Activated CD4-positive, alpha-beta memory T cell treated with anti-CD3 and anti-CD28 coated beads for 36 hours (primary cell): ENCODE measurements at regions not wholly inside any gene's neighbourhood (a gene's known extent, or its start where the extent isn't known, plus 50 kb on each side); places are given as distances from the start of the nearest gene placed in this dataset.

ENCODE experiments used
- CTCF ChIA-PET: fragments of 350-600 bp; sonication (Branson Sonifier 250); formaldehyde crosslinking; loops from one replicate; lab custom pipeline; 2021; ENCODE audit warnings: antibody characterized with exemption, inconsistent platforms; lab: Charles Lee
- POLR2A ChIA-PET: fragments of 350-600 bp; sonication (Branson Sonifier 250); formaldehyde crosslinking; loops from one replicate; lab custom pipeline; 2021; ENCODE audit warnings: antibody characterized with exemption; lab: Charles Lee
- DNase-seq: peaks from one replicate; pipeline ENCODE4 v3.0.0-alpha.2; 2020
- H3K27ac Mint-ChIP-seq: one replicate; pipeline ENCODE4 v1.8.0; 2021; ENCODE audit warnings: mixed read lengths
- H3K27me3 Mint-ChIP-seq: one replicate; pipeline ENCODE4 v1.8.0; 2021; ENCODE audit warnings: mixed read lengths
- H3K36me3 Mint-ChIP-seq: one replicate; pipeline ENCODE4 v1.8.0; 2021; ENCODE audit warnings: mixed read lengths
- H3K4me1 Mint-ChIP-seq: one replicate; pipeline ENCODE4 v1.8.0; 2021; ENCODE audit warnings: low read depth, mixed read lengths
- H3K4me3 Mint-ChIP-seq: one replicate; pipeline ENCODE4 v1.8.0; 2021; ENCODE audit warnings: mild to moderate bottlenecking, mixed read lengths
- H3K9me3 Mint-ChIP-seq: one replicate; pipeline ENCODE4 v1.8.0; 2021; ENCODE audit warnings: mixed read lengths
- intact Hi-C: fragments of 100-400 bp; cut with micrococcal nuclease; formaldehyde crosslinking; loops from one replicate; pipeline ENCODE4 v1.15.1; 2023

DNA sequence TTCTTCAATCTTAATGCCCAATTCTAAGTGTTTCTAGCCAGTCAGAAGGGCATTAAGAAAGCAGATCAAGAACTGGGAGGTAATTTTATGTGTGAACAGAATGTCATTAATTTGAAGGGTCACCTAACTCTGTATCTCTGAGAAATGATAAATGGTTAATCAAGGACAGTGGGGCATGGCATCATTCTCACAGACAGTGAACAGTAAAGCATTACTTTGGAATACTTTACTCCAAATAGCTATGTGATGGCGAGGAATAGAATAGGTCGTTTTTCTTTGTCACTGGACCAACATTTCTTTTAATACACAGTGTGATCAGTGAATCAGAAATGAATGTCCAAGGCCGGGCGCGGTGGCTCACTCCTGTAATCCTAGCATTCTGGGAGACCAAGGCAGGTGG is 166.1 kb upstream of the KRR1 start:
- peaks cover 5% of the 10 kb centered on the region for H3K27me3 Mint-ChIP-seq
- no peaks in the 10 kb centered on the region for H3K4me1 Mint-ChIP-seq
- H3K36me3 Mint-ChIP-seq = no peaks in the 10 kb centered on the region
- H3K4me3 Mint-ChIP-seq = no peak overlapping the region
- intact Hi-C loops = no loop called here
- H3K27ac Mint-ChIP-seq = no peak overlapping the region
- POLR2A ChIA-PET = no interaction called here
- no peak for DNase-seq
- CTCF ChIA-PET = no interaction called here
- no peaks in the 10 kb centered on the region for H3K9me3 Mint-ChIP-seq

DNA sequence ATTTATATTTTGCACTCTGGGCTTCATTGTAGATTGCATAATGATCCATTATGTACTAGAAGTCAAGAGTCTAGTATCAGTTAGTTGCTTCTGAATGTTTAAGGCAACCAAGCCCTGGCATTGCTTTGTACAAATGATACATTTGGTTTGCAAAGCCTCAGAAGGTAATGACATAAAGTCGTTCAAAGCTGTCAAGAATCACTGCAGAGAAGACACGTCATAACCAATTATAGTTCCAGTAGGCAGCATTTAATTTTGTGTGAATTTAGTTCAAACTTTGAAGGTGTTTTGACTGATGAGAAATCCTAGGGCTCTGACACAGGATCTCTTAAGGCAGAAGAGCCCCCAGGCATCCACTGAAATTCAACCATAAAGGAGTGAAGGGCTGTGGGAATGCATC is 163.0 kb upstream of the KRR1 start:
- POLR2A ChIA-PET = no interaction called here

GRCh38 chr12:75672200-75672599 is 160.8 kb upstream of the KRR1 start:
- Mint-ChIP-seq H3K27me3 (peaks cover 1% of the 10 kb centered on the region), H3K9me3 (no peaks in the 10 kb centered on the region), H3K27ac (no peak overlapping the region), H3K4me1 (no peaks in the 10 kb centered on the region), H3K4me3 (no peak overlapping the region), H3K36me3 (no peaks in the 10 kb centered on the region)
- POLR2A ChIA-PET = interaction anchor here (0.6 kb wide), 1 partner anchor 281 kb away, joined by 3 read pairs; the partner anchor contains the start of gene GLIPR1L2
- no peak for DNase-seq
- intact Hi-C loops = no loop called here
- CTCF ChIA-PET = interaction anchor here (0.6 kb wide), 1 partner anchor 185 kb away, joined by 3 read pairs; no protein-coding TSS in a partner anchor

More for the DNA sequence above, 163.0 kb upstream of the KRR1 start:
- DNase-seq = no peak
- Mint-ChIP-seq H3K27ac (no peak overlapping the region), H3K4me1 (no peaks in the 10 kb centered on the region), H3K4me3 (no peak overlapping the region), H3K36me3 (no peaks in the 10 kb centered on the region), H3K27me3 (peaks cover 5% of the 10 kb centered on the region), H3K9me3 (no peaks in the 10 kb centered on the region)
- intact Hi-C loops = no loop called here
- CTCF ChIA-PET = no interaction called here

DNA sequence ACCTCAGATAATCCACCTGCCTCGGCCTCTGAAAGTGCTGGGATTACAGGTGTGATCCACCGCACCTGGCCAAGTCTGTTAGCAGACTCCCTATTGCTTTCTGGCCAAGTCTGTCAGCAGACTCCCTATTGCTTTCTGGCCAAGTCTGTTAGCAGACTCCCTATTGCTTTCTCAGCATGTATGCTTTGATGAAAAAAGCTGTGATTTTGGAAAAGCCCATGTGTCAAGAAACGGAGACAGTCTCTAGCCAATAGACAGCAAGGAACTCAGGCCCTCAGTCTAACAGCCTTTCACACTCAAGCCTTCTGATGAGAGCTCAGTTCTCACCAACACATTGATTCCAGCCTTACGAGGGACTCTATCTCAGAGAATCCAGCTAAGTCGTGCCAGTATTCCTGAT is 158.8 kb upstream of the KRR1 start:
- DNase-seq = no peak
- no peaks in the 10 kb centered on the region for H3K36me3 Mint-ChIP-seq
- H3K4me3 Mint-ChIP-seq = no peak overlapping the region
- CTCF ChIA-PET = interaction anchor here (1.3 kb wide), 1 partner anchor 9 kb away, joined by 4 read pairs; no protein-coding TSS in a partner anchor
- intact Hi-C loops = no loop called here
- no peaks in the 10 kb centered on the region for H3K27me3 Mint-ChIP-seq
- POLR2A ChIA-PET = no interaction called here
- H3K4me1 Mint-ChIP-seq = no peaks in the 10 kb centered on the region
- H3K9me3 Mint-ChIP-seq = no peaks in the 10 kb centered on the region
- H3K27ac Mint-ChIP-seq = no peak overlapping the region

DNA sequence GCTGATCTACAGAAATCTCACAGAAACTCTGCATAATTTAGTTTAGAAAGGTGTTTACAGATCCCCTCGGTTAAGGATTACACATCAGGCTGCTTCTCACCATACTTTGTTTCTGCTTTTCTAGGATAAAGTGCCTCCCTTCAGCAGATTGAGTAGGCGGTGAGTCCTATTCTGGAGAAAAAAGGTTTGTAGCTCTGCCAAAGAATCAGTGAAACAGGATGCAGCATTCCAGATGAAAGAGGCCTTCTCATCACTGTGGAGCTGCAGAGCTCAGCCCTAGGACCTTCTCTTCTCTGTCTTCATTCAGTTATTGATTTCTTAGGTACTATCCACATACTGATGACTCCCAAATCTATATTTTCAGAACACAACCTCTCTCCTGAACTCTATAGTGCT is 155.5 kb upstream of the KRR1 start:
- no peak for DNase-seq

GRCh38 chr12:75666126-75666938 is 154.9 kb upstream of the KRR1 start:
- ChIA-PET POLR2A (no interaction called here), CTCF (no interaction called here)
- DNase-seq = no peak
- Mint-ChIP-seq H3K9me3 (no peaks in the 10 kb centered on the region), H3K36me3 (no peaks in the 10 kb centered on the region), H3K4me3 (no peak overlapping the region), H3K4me1 (no peaks in the 10 kb centered on the region), H3K27ac (no peak overlapping the region), H3K27me3 (peaks cover 2% of the 10 kb centered on the region)
- intact Hi-C loops = no loop called here

More for the DNA sequence above, 155.5 kb upstream of the KRR1 start:
- H3K4me3 Mint-ChIP-seq = no peak overlapping the region
- H3K4me1 Mint-ChIP-seq = no peaks in the 10 kb centered on the region
- peaks cover 2% of the 10 kb centered on the region for H3K27me3 Mint-ChIP-seq
- ChIA-PET POLR2A (no interaction called here), CTCF (no interaction called here)
- no peaks in the 10 kb centered on the region for H3K36me3 Mint-ChIP-seq
- H3K27ac Mint-ChIP-seq = no peak overlapping the region
- H3K9me3 Mint-ChIP-seq = no peaks in the 10 kb centered on the region
- intact Hi-C loops = no loop called here

DNA sequence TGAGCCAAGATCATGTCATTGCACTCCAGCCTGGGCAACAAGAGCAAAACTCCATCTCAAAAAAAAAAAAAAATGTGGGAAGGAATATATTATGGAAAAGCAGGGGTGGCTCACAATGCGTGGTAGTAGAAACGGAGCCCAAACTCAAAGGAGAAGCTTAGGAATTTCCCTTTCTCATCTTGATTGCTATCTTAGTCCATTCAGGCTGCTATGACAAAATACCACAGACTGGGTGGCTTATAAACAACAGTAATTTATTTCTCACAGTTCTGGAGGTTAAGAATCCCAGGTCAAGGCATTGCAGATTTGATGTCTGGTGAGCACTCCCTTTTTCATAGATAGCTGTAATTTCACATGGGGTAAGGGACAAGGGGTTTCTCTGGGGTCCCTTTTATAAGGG is 153.8 kb upstream of the KRR1 start:
- Mint-ChIP-seq H3K27ac (no peak overlapping the region), H3K4me3 (no peak overlapping the region), H3K36me3 (no peaks in the 10 kb centered on the region), H3K27me3 (peaks cover 2% of the 10 kb centered on the region), H3K9me3 (no peaks in the 10 kb centered on the region), H3K4me1 (no peaks in the 10 kb centered on the region)
- intact Hi-C loops = no loop called here
- POLR2A ChIA-PET = no interaction called here
- CTCF ChIA-PET = interaction anchor here (1.0 kb wide), 1 partner anchor 372 kb away, joined by 3 read pairs; no protein-coding TSS in a partner anchor
- DNase-seq = no peak

GRCh38 chr12:75662511-75663159 is 151.2 kb upstream of the KRR1 start:
- H3K9me3 Mint-ChIP-seq = no peaks in the 10 kb centered on the region
- H3K4me1 Mint-ChIP-seq = peaks cover 3% of the 10 kb centered on the region
- H3K27me3 Mint-ChIP-seq = peaks cover 2% of the 10 kb centered on the region
- CTCF ChIA-PET = no interaction called here
- H3K4me3 Mint-ChIP-seq = no peak overlapping the region
- intact Hi-C loops = no loop called here
- no peaks in the 10 kb centered on the region for H3K36me3 Mint-ChIP-seq
- H3K27ac Mint-ChIP-seq = no peak overlapping the region
- DNase-seq = no peak
- POLR2A ChIA-PET = no interaction called here

DNA sequence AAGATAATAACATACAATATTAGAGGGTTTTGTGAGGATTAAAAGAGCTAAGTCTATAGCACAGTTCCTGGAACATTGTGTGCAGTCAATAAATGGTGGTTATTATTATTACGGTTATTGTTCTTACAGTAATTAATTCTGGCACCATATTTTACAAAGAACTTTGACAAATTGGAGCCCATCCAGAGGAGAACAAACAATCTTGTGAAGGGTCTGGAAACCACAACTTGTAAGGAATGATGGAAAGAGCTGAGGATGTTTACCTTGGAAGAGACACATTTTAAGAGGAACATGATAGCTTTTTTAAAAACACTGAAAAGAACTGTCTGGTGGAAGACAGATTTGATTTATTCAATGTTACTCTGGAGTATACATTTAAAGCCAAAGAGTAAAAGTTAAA is 150.5 kb upstream of the KRR1 start:
- ChIA-PET POLR2A (no interaction called here), CTCF (no interaction called here)
- intact Hi-C loops = no loop called here
- Mint-ChIP-seq H3K4me3 (no peak overlapping the region), H3K9me3 (no peaks in the 10 kb centered on the region), H3K27ac (no peak overlapping the region), H3K27me3 (peaks cover 2% of the 10 kb centered on the region), H3K4me1 (peaks cover 3% of the 10 kb centered on the region), H3K36me3 (no peaks in the 10 kb centered on the region)
- DNase-seq = no peak

DNA sequence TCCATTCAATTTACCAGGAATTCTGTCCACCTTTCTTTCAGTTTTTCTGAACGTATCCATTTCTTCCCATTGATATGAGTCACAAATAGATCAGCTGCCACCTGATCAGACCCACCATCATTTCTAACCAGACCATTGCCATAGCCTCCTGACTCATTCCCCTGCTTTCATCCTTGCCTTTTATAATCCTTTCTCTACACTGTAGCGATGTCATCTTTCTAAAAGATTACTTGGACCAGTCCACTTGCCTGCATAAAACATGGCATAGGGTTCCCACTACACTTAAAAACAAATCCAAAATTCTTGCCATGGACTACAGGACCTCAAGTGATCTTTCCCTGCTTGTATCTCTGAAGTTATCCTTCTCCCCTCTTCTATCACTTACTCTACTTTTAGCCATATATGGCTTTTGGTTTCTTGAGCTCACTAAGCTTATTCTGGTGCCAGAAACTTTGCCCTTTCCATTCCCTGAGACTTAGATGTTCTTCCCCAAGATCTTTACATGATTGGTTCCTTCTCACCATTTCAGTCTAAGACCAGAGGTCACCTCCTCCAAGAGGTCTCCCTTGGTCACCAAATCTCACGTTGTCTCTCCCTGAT is 149.5 kb upstream of the KRR1 start:
- ChIA-PET CTCF (no interaction called here), POLR2A (interaction anchor here (1.2 to 1.4 kb wide), 2 partner anchors 19 to 370 kb away, joined by 3 to 6 read pairs; no protein-coding TSS in a partner anchor)
- H3K27ac Mint-ChIP-seq = no peak overlapping the region
- H3K27me3 Mint-ChIP-seq = peaks cover 2% of the 10 kb centered on the region
- H3K36me3 Mint-ChIP-seq = no peaks in the 10 kb centered on the region
- DNase-seq = no peak
- H3K4me3 Mint-ChIP-seq = no peak overlapping the region
- no peaks in the 10 kb centered on the region for H3K9me3 Mint-ChIP-seq
- peaks cover 3% of the 10 kb centered on the region for H3K4me1 Mint-ChIP-seq
- intact Hi-C loops = no loop called here

DNA sequence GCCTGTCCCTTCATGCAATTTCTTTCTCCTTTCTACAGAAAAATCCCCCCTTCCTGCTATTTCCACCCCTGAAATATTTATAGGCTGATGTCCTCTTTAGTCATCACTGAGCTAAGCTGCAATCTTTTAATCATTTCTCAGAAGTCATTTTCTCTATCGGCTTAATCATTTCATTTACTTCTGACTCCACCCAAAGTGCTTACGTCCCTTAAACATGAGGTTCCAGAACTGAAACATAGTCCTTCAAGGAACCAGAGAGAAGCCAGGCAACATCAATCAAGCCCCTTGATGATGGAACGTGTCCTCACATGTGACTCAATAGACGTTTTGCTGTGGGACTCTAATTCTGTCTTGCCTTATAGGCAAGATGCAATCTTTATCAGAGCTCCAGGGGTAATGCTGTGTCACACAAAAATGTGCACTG is 148.7 kb upstream of the KRR1 start:
- POLR2A ChIA-PET = interaction anchor here (1.2 to 1.4 kb wide), 2 partner anchors 19 to 370 kb away, joined by 3 to 6 read pairs; no protein-coding TSS in a partner anchor
- H3K4me3 Mint-ChIP-seq = no peak overlapping the region
- CTCF ChIA-PET = no interaction called here
- intact Hi-C loops = no loop called here
- no peaks in the 10 kb centered on the region for H3K36me3 Mint-ChIP-seq
- no peak overlapping the region for H3K27ac Mint-ChIP-seq
- H3K27me3 Mint-ChIP-seq = peaks cover 2% of the 10 kb centered on the region
- DNase-seq = no peak
- peaks cover 10% of the 10 kb centered on the region for H3K4me1 Mint-ChIP-seq
- no peaks in the 10 kb centered on the region for H3K9me3 Mint-ChIP-seq
